ENCODE measurements at regions not wholly inside any gene's neighbourhood (a gene's known extent, or its start where the extent isn't known, plus 50 kb on each side); places are given as distances from the start of the nearest gene placed in this dataset.

GRCh38 chr2:16818203-16818556, 152.5 kb upstream of the CYRIA start:
- TF ChIP-seq CTCF (IDR thresholded peaks at IDR 0.05; ENCODE audit: low read depth, low read length) (no peak), POLR2A (IDR thresholded peaks at IDR 0.05; ENCODE audit: extremely low read depth, insufficient read length) (no peak)
